Right forelimb (tissue), 1 donor: ENCODE measurements at regions not wholly inside any gene's neighbourhood (a gene's known extent, or its start where the extent isn't known, plus 50 kb on each side); places are given as distances from the start of the nearest gene placed in this dataset.
"Not testable (repeated sequence)": the region's sequence is repeated elsewhere in the genome, so short reads cannot be mapped to it uniquely, and the experiment has no call there.

Experiments
- DNase-seq: peaks from one replicate; pipeline ENCODE4 v3.0.0-alpha.2; 2018

GRCh38 chr2:234719116-234719716, 222.3 kb upstream of the ARL4C start:
- DNase-seq, result no peak

GRCh38 chr2:234716271-234716670, 219.4 kb upstream of the ARL4C start:
- no peak for DNase-seq

GRCh38 chr2:234715671-234716250, 218.9 kb upstream of the ARL4C start:
- DNase-seq, result no peak

GRCh38 chr2:234714711-234715110, 217.8 kb upstream of the ARL4C start:
- no peak for DNase-seq

GRCh38 chr2:234712421-234712935, 215.6 kb upstream of the ARL4C start:
- DNase-seq, result no peak

GRCh38 chr2:234711308-234711707, 214.4 kb upstream of the ARL4C start:
- DNase-seq, result no peak

- DNase-seq, result no peak
Observed at GRCh38 chr2:234710587-234710986, 213.7 kb upstream of the ARL4C start.

- no peak for DNase-seq
Observed at GRCh38 chr2:234710066-234710465, 213.2 kb upstream of the ARL4C start.

GRCh38 chr2:234708717-234709116, 211.8 kb upstream of the ARL4C start:
- no peak for DNase-seq

- DNase-seq, result no peak
Observed at GRCh38 chr2:234708091-234708683, 211.3 kb upstream of the ARL4C start.

- no peak for DNase-seq
Observed at GRCh38 chr2:234706086-234706485, 209.2 kb upstream of the ARL4C start.

- no peak for DNase-seq
Observed at GRCh38 chr2:234705108-234705507, 208.2 kb upstream of the ARL4C start.

- DNase-seq, result no peak
Observed at GRCh38 chr2:234703258-234703657, 206.4 kb upstream of the ARL4C start.

- no peak for DNase-seq
Observed at GRCh38 chr2:234702731-234703225, 205.9 kb upstream of the ARL4C start.

- no peak for DNase-seq
Observed at GRCh38 chr2:234701841-234702240, 205.0 kb upstream of the ARL4C start.

GRCh38 chr2:234701421-234701820, 204.5 kb upstream of the ARL4C start:
- no peak for DNase-seq

GRCh38 chr2:234699456-234699855, 202.6 kb upstream of the ARL4C start:
- no peak for DNase-seq

GRCh38 chr2:234697300-234697876, 200.5 kb upstream of the ARL4C start:
- not testable (repeated sequence) for DNase-seq

- no peak for DNase-seq
Observed at GRCh38 chr2:234695981-234696380, 199.1 kb upstream of the ARL4C start.

- no peak for DNase-seq
Observed at GRCh38 chr2:234694244-234695013, 197.5 kb upstream of the ARL4C start.

- not testable (repeated sequence) for DNase-seq
Observed at GRCh38 chr2:234693681-234694190, 196.9 kb upstream of the ARL4C start.

- DNase-seq, result not testable (repeated sequence)
Observed at GRCh38 chr2:234693191-234693590, 196.3 kb upstream of the ARL4C start.
